ENCODE measurements at regions not wholly inside any gene's neighbourhood (a gene's known extent, or its start where the extent isn't known, plus 50 kb on each side); places are given as distances from the start of the nearest gene placed in this dataset.

DNA sequence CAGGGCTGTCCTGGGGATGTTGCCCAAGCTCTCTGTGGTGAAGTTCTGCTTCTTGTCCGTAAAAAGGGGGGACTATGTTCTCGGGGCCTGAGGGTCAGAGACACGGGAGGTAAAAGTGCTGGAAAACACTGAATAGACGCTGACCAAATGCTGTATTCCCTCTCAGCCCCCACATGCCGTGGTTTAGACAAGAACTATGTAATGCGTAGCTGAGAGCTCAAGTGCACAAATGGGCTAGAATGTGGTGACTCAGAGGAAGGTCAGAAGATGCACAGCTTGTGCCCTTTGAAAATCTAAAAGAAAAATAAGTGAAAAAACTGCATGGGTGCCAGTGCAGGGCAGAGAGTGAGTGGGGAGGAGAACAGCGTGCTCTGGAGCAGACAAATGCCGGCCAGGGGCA, 80.3 kb upstream of the MAP4K4 start:
- TF ChIP-seq, protein P1, sequence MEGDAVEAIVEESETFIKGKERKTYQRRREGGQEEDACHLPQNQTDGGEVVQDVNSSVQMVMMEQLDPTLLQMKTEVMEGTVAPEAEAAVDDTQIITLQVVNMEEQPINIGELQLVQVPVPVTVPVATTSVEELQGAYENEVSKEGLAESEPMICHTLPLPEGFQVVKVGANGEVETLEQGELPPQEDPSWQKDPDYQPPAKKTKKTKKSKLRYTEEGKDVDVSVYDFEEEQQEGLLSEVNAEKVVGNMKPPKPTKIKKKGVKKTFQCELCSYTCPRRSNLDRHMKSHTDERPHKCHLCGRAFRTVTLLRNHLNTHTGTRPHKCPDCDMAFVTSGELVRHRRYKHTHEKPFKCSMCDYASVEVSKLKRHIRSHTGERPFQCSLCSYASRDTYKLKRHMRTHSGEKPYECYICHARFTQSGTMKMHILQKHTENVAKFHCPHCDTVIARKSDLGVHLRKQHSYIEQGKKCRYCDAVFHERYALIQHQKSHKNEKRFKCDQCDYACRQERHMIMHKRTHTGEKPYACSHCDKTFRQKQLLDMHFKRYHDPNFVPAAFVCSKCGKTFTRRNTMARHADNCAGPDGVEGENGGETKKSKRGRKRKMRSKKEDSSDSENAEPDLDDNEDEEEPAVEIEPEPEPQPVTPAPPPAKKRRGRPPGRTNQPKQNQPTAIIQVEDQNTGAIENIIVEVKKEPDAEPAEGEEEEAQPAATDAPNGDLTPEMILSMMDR (IDR thresholded peaks at IDR 0.05): no peak
- no peak for TF ChIP-seq POLR2AphosphoS5 (IDR thresholded peaks at IDR 0.05; ENCODE audit: low read depth, low read length)
- TF ChIP-seq SIN3A (IDR thresholded peaks at IDR 0.05; ENCODE audit: borderline replicate concordance, insufficient read depth, low read depth, low read length): no peak
- TF ChIP-seq, protein P2, sequence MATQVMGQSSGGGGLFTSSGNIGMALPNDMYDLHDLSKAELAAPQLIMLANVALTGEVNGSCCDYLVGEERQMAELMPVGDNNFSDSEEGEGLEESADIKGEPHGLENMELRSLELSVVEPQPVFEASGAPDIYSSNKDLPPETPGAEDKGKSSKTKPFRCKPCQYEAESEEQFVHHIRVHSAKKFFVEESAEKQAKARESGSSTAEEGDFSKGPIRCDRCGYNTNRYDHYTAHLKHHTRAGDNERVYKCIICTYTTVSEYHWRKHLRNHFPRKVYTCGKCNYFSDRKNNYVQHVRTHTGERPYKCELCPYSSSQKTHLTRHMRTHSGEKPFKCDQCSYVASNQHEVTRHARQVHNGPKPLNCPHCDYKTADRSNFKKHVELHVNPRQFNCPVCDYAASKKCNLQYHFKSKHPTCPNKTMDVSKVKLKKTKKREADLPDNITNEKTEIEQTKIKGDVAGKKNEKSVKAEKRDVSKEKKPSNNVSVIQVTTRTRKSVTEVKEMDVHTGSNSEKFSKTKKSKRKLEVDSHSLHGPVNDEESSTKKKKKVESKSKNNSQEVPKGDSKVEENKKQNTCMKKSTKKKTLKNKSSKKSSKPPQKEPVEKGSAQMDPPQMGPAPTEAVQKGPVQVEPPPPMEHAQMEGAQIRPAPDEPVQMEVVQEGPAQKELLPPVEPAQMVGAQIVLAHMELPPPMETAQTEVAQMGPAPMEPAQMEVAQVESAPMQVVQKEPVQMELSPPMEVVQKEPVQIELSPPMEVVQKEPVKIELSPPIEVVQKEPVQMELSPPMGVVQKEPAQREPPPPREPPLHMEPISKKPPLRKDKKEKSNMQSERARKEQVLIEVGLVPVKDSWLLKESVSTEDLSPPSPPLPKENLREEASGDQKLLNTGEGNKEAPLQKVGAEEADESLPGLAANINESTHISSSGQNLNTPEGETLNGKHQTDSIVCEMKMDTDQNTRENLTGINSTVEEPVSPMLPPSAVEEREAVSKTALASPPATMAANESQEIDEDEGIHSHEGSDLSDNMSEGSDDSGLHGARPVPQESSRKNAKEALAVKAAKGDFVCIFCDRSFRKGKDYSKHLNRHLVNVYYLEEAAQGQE (IDR thresholded peaks at IDR 0.05; ENCODE audit: insufficient read depth in 1 of 2, low read depth in 2 of 2, low read length in 1 of 2): no peak
- TF ChIP-seq TCF7L2 (IDR thresholded peaks at IDR 0.05; ENCODE audit: low read depth, low read length): no peak
